GM12875 (cell line): ENCODE measurements at regions not wholly inside any gene's neighbourhood (a gene's known extent, or its start where the extent isn't known, plus 50 kb on each side); places are given as distances from the start of the nearest gene placed in this dataset.

Experiments
- H3K4me3 ChIP-seq: one replicate; pipeline ENCODE4 v1.5.1; 2011; ENCODE audit warnings: low read depth, low read length, control low read depth
- TF ChIP-seq, protein P1 (sequence below): IDR thresholded peaks from 2 replicates; pipeline ENCODE4 v1.5.1; 2011; ENCODE audit warnings: low read depth, mild to moderate bottlenecking, control low read depth, inconsistent platforms, low read length, moderate library complexity, borderline replicate concordance; ENCODE audit not compliant: insufficient read depth

- no peak overlapping the region for H3K4me3 ChIP-seq
- TF ChIP-seq, protein P1, sequence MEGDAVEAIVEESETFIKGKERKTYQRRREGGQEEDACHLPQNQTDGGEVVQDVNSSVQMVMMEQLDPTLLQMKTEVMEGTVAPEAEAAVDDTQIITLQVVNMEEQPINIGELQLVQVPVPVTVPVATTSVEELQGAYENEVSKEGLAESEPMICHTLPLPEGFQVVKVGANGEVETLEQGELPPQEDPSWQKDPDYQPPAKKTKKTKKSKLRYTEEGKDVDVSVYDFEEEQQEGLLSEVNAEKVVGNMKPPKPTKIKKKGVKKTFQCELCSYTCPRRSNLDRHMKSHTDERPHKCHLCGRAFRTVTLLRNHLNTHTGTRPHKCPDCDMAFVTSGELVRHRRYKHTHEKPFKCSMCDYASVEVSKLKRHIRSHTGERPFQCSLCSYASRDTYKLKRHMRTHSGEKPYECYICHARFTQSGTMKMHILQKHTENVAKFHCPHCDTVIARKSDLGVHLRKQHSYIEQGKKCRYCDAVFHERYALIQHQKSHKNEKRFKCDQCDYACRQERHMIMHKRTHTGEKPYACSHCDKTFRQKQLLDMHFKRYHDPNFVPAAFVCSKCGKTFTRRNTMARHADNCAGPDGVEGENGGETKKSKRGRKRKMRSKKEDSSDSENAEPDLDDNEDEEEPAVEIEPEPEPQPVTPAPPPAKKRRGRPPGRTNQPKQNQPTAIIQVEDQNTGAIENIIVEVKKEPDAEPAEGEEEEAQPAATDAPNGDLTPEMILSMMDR = no peak
These were observed 304.3 kb upstream of the DPH6 start for GRCh38 chr15:35850284-35850683.

DNA sequence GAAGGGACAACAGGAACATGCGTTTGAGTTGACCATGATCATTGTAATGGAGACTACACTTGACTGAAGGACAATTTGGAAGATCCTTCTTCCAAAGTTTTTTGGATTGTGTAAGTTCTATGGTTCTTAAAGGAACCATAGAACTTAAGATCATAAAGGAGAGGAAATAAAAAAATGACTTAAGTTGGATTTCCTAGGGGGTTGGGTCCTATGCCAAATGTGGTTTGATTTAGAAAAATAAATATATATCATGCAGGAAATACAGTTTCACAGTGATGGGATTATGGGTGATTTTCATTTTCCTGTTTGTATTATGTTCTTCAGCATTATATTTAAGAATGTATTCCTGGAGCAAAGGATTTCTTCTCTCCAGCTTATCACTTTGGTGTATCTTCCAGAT is 305.5 kb upstream of the DPH6 start:
- TF ChIP-seq, protein P1 = no peak
- H3K4me3 ChIP-seq = no peak overlapping the region

GRCh38 chr15:35852818-35853624 is 307.1 kb upstream of the DPH6 start:
- no peak overlapping the region for H3K4me3 ChIP-seq
- TF ChIP-seq, protein P1 = no peak

DNA sequence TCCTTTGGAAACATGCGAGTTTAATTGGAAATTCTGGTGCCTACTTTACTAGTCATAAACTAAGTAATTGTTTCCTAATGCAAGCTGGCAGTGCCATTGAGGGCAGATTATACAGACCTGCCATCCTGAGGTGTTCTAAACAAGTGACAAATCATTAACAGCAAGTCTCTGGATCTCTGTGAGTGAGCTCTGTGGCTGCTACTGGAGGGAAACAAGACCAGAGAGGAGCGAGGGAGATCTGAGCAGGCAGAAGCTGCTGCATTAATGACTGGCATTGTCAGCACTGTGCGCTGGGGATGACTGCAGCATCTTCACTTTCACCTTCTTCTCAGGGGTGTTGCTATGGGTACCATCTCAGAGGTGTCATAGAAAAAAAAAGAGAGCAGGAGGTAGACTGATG is 308.4 kb upstream of the DPH6 start:
- TF ChIP-seq, protein P1 = no peak
- H3K4me3 ChIP-seq = no peak overlapping the region

GRCh38 chr15:35857567-35858226 is 311.7 kb upstream of the DPH6 start:
- H3K4me3 ChIP-seq = no peak overlapping the region
- TF ChIP-seq, protein P1 = no peak

GRCh38 chr15:35858707-35859106 is 312.7 kb upstream of the DPH6 start:
- H3K4me3 ChIP-seq = no peak overlapping the region
- TF ChIP-seq, protein P1 = no peak

GRCh38 chr15:35863655-35864054 is 317.7 kb upstream of the DPH6 start:
- TF ChIP-seq, protein P1 = no peak
- no peak overlapping the region for H3K4me3 ChIP-seq
